Prostate gland (tissue), 2 donors: ENCODE measurements at regions not wholly inside any gene's neighbourhood (a gene's known extent, or its start where the extent isn't known, plus 50 kb on each side); places are given as distances from the start of the nearest gene placed in this dataset.

Experiments
- CTCF ChIP-seq, 4 experiments: fragments of 200-600 bp in 2 of 4; fragments of 450-650 bp in 2 of 4; sonication (generic) in 2 of 4; IDR thresholded peaks; 1 replicate in 3 of 4; 2 replicates in 1 of 4; pipeline ENCODE4 v1.5.1; 2016 to 2019; ENCODE audit warnings: antibody characterized with exemption in 4 of 4, mild to moderate bottlenecking in 2 of 4, moderate library complexity in 2 of 4
- POLR2A ChIP-seq: fragments of 450-650 bp; IDR thresholded peaks from one replicate; pipeline ENCODE4 v1.6.1; 2016; ENCODE audit warnings: antibody characterized with exemption, mild to moderate bottlenecking

- TF ChIP-seq CTCF (IDR thresholded peaks at IDR 0.05) (no peak), POLR2A (no peak)
Measured at GRCh38 chr11:92675303-92675702, 294.1 kb upstream of the MTNR1B start.
